GM19463 (cell line): ENCODE measurements at regions not wholly inside any gene's neighbourhood (a gene's known extent, or its start where the extent isn't known, plus 50 kb on each side); places are given as distances from the start of the nearest gene placed in this dataset.
"Not testable (repeated sequence)": the region's sequence is repeated elsewhere in the genome, so short reads cannot be mapped to it uniquely, and the experiment has no call there.

Experiments used
- ATAC-seq: cut with Tn5 transposase; IDR thresholded peaks from one replicate; pipeline ENCODE4 v1.9.1; 2021; ENCODE audit warnings: mild to moderate bottlenecking, moderate library complexity; ENCODE audit not compliant: unreplicated experiment

DNA sequence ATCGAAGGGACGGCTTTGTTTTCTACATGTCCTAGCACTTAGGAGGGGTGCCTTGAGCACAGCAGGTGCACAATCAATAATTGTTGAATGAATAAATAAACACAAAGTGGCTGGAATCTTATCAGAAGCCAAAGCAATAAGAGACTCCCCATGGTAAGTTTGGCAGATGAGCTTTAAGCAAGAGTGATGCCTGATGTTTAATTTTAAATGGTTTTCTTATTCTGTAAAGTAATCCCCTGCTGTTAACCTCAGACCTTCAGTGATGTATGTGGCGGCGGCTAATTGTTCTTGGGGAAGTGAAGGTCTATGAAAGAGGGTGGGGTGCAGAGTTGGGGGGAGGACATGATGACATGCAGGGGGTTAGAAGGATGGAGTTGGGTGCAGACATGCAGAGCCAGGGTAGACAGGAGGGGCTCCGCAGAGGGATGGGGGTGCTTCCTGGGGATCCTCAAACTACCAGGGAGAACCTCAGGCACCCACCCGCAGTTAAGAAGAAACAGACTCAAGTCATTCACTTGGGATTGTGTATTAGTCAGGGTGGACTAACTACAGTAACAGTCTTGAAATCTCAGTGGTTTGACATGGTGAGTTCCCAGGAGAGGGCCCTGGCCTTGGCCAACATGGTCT lies 65.7 kb upstream of the SHB start:
- no peak for ATAC-seq

DNA sequence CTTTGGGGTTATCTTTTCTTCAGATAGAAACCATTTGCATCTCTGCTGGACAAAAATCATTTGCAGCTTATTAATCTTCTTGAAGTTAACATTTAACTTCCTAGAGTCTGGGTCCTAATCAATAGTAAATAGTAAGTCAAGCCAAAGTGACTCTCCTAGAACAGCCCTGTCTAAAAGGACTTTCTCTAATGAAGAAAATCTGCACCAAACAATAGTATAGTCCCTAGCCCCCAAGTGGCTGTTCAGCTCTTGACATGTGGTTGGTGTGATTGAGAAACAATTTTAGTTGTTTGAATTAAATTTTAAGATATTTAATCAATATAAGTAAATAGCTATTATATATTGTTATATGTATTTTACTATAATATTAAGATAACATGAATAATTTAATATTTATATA lies 64.6 kb upstream of the SHB start:
- no peak for ATAC-seq

DNA sequence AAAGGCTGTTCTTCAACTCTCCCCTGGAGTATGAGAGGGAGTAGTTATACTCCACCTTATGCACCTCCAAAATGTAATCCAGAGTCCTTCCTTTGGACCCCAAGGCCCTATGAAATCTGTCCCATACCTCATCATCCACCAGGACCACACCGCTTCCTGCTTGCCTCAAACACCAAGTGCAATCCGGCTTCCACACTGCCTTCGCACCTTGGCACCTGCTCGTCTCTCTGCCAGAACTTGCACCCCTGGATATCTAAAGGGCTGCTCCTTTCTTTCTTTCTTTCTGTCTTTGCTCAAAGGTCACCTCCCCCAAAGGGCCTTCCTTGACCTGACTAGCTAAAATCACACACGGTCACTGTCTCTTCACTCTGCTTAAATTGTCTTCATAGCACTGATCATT lies 63.9 kb upstream of the SHB start:
- ATAC-seq: no peak

DNA sequence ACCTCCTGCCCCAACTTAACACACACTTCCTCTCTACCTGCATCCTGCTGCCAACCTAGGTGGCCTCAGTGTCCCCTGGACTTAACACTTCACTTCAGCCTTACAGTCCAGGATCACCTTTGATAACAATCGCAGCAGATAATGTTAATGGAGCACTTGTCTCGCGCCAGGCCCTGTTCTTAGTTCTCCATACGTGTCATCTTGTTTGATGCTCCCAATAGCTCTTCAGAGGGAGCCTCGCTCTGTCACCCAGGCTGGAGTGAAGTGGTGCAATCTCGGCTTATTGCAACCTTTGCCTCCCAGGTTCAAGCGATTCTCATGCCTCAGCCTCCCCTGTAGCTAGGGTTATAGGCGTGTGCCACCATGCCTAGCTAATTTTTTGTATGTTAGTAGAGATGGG lies 62.7 kb upstream of the SHB start:
- ATAC-seq: no peak

DNA sequence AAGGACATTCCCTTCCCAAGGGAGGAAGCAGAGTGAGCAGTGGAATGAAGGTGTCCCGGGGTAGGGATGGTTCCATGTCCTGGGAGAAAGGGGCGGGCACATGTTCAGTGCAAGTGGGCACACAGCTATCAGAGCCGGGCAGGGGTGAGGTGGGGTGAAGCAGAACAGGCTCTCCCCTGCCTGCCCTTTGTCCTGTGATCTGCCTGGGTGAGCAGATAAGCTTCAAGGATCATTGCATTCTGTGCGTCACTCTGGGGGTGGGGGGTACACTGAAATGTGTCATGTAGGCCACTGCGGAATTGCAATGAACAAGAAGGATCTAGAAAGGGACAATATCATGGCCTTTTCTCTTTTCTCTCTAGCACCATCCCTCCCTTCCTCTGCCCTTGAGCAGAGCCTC lies 61.7 kb upstream of the SHB start:
- no peak for ATAC-seq

DNA sequence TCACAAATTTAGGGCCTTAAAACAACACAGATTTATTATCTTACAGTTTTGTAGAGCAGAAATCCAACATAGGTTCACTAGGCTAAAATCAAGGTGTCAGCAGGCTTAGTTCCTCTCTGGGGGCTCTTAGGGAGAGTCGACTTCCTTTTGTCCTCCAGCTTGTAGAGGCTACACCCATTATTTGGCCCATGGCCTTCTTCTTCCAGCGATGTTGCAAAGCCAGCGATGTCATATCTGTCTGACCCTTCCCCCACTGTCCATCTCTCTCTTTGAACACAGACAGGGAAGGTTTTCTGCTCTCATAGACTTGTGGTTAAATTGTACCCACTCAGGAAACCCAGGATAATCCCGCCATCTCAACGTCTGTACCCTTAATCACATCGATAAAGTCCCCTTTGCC lies 60.3 kb upstream of the SHB start:
- ATAC-seq: no peak

DNA sequence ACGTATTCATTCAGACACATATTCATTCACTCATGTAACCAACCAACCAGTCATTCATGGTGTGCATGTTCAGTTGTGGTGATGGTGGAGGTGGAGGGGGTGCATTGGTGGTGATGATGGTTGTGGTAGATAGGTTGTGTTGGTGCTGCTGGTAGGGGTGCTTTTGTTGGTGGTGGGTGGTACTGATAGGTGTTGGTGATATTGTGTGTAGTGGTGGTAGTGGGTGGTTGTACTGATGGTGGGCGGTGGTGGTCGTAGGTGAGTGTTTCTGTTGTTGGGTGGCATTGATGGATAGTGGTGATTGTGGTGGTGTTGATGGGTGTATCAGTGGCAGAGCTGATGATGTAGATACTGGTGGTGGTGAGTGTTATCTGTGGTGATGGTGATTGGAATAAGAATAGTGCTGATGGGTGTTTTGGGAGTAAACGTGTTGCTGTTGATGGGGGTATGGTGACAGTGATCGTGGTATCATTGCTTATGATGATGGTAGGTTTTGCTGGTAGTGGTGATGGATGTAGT lies 59.8 kb upstream of the SHB start:
- ATAC-seq: no peak

DNA sequence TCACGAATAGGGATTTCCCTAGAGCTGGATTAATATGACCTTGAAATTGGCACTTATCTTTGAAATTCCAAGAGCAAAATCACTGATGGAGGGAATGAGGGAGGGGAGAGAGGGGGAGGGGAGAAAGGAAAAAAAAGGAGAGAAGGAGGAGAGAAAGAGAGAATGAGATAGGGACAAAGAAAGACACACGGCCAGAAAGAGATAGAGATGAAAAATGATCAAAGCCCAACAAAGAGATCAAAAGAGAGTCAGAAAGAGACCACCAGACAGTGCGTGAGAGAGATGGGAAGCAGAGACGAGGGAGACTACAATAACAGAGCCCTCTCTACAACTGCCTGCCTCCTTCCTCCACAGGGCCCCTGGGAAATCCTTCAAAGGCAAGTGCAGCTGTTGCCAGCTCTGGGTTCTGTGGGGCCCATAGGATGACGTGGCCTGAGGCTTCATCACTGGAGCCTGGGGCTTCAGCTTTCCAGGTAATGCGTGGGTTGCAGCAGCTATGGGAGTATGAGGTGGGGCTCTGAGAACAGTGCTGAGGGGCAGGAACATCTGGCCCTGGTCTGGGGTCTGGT lies 58.3 kb upstream of the SHB start:
- no peak for ATAC-seq

DNA sequence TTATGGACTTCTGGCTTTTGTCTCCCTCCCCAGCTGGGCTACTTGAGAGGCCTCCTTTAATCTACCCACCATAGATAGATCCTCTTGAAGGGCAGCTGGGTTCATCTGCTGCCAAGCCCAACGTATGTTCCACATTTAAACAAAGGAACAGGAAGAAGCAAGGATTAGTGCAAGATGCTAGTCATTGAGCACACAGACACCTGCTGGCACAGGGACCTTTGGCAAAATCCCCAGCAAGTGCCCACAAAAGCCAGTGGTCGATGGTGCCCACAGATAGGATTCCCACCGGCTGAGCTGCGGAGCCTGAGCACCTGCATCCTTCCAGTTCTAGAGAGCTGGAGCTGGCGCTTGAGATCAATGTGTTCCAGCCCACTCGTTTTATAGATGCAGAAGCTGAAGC lies 57.7 kb upstream of the SHB start:
- ATAC-seq: no peak

DNA sequence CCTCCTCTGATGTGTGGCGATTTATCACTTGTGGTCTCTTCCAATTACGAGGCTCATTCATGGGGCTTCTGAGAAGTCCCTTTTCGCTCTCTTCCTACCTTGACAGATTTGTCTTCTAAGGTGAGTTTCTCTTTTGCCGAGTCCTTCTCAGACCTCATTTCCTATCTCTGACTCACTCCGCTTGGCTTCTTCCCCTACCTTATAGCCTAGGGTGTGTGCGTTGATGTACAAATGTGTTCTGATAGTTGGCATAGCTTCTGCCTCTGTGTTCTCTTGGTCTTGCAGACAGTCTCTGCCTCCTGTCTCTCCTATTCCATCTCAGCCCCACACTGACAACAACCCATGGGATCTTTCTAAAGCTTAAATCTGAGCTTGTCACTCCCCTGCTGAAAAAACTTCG lies 56.9 kb upstream of the SHB start:
- ATAC-seq: no peak

DNA sequence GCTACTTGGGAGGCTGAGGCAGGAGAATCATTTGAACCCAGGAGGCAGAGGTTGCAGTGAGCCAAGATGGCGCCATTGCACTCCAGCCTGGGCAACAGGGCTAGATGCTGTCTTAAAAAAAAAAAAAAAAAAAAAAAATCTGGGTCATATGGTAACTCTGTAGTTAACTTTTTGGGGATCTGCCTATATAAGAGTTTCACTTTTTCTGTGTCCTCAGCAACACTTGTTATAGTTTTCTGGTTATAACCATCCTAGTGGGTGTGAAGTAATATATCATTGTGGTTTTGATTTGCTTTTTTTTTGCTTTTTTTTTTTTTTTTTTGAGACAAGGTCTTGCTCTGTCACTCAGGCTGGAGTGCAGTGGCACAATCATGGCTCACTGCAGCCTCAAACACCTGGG lies 54.3 kb upstream of the SHB start:
- ATAC-seq: not testable (repeated sequence)

DNA sequence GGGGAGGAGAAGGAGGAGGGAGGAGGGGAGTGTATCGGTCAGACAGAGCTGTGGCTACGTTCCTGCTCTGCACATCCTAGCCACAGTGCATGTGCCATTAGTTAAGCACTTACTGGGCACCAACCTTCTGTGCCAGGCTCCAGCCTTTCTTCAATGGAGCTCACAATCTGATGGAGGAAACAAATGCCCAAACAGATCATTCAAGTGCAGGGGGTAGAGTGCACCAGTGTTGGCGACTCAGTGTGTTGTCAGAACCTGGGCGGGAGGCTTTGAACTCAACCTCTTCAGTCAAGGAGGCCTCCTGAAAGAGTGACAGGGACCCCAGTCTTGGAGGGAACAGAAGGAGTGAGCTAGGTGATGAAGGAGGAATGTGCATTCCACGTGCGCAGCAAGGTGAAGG lies 51.9 kb upstream of the SHB start:
- no peak for ATAC-seq

DNA sequence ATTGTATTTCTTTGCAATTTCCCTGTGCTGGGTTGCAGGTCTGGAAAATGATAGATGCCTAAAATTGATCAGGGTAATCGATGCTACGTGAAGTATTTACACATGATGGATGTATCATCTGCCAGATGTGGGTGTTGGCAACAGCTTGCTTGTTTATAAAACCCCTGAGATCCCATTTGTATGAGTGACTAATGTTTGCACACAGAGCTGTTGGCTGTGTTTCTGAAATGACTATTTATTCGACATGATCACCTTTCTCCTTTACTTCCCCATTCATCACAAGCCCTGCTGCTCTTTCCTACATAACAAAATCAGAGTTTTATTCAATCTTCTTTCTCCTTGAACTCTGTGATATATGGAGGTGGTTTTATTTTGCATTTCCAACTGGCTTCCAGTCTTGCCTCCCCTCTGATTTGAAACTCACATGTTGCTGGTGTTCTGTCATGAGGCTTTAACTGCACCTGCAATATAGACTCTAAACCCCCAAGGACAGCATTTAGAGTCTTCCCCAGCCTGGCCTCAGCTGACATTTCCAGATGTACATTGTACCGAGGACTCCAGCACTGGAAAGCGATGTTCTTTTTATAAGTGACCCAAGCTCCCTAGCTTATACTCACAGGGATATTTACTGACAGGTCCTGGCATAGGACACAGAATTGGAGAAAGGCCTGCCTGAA lies 50.7 kb upstream of the SHB start:
- ATAC-seq: no peak

DNA sequence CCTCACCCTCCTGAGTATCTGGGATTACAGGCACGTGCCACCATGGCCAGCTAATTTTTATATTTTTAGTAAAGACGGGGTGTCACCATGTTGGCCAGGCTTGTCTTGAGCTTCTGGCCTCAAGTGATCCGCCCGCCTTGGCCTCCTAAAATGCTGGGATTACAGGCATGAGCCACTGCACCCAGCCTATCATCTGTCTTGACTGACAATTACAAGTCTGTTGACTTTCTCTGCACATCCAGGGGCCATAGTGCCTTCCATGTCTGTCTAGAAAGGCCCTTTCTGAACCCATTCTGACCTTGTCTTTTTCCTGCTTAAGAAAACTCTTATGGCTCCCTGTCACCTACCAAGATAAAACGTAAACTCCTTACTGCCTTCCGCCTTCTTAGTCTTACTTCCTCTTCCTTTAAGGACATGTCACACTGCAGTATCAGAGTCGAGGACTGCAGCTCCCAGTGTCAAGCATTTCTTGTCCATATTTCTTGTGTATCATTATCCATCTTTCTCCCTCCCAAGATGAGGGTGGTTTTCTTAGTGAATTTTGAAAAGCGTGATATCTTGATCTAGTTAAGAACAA lies 49.9 kb upstream of the SHB start:
- no peak for ATAC-seq
